NB4 (cell line): ENCODE measurements at regions not wholly inside any gene's neighbourhood (a gene's known extent, or its start where the extent isn't known, plus 50 kb on each side); places are given as distances from the start of the nearest gene placed in this dataset.

Source experiments
- DNase-seq: peaks from one replicate; pipeline ENCODE4 v3.0.0; 2010; ENCODE audit warnings: low read depth
- H3K4me3 ChIP-seq: one replicate; pipeline ENCODE4 v1.5.1; 2011; ENCODE audit warnings: mild to moderate bottlenecking, low read depth, low read length, moderate library complexity
- CTCF ChIP-seq: IDR thresholded peaks from one replicate; pipeline ENCODE4 v1.5.1; 2012; ENCODE audit warnings: low read depth, low read length
- MAX ChIP-seq: IDR thresholded peaks from 2 replicates; pipeline ENCODE4 v1.6.1; 2011; ENCODE audit warnings: low read depth, low read length
- MYC ChIP-seq: IDR thresholded peaks from 2 replicates; pipeline ENCODE4 v1.6.1; 2011; ENCODE audit warnings: low read depth, low read length
- POLR2A ChIP-seq: IDR thresholded peaks from 2 replicates; pipeline ENCODE4 v1.6.1; 2011; ENCODE audit warnings: mild to moderate bottlenecking; ENCODE audit not compliant: insufficient read length; ENCODE audit errors: extremely low read depth

GRCh38 chr2:176467595-176467994 lies 198.4 kb downstream of the MTX2 start:
- no peak overlapping the region for H3K4me3 ChIP-seq
- TF ChIP-seq MAX = no peak
- no peak for TF ChIP-seq CTCF
- no peak for TF ChIP-seq MYC
- no peak for TF ChIP-seq POLR2A
- no peak for DNase-seq

- no peak for TF ChIP-seq CTCF
- DNase-seq = no peak
- H3K4me3 ChIP-seq = no peak overlapping the region
Observed at GRCh38 chr2:176468457-176469113, 199.3 kb downstream of the MTX2 start.

- no peak for DNase-seq
- H3K4me3 ChIP-seq = no peak overlapping the region
- TF ChIP-seq POLR2A = no peak
Observed at GRCh38 chr2:176470713-176471112, 201.5 kb downstream of the MTX2 start.

- no peak for DNase-seq
- no peak overlapping the region for H3K4me3 ChIP-seq
- no peak for TF ChIP-seq POLR2A
- TF ChIP-seq MYC = no peak
- TF ChIP-seq CTCF = no peak
- TF ChIP-seq MAX = no peak
Observed at GRCh38 chr2:176471949-176472348, 202.7 kb downstream of the MTX2 start.

- H3K4me3 ChIP-seq = no peak overlapping the region
- TF ChIP-seq POLR2A = no peak
- no peak for TF ChIP-seq MAX
- no peak for TF ChIP-seq MYC
- TF ChIP-seq CTCF = no peak
- DNase-seq = no peak
Observed at GRCh38 chr2:176473177-176473576, 203.9 kb downstream of the MTX2 start.

- no peak for DNase-seq
- no peak for TF ChIP-seq POLR2A
- TF ChIP-seq CTCF = no peak
- no peak for TF ChIP-seq MAX
- TF ChIP-seq MYC = no peak
- no peak overlapping the region for H3K4me3 ChIP-seq
Observed at GRCh38 chr2:176473851-176474250, 204.6 kb downstream of the MTX2 start.
